HL-60 (cell line): ENCODE measurements at regions not wholly inside any gene's neighbourhood (a gene's known extent, or its start where the extent isn't known, plus 50 kb on each side); places are given as distances from the start of the nearest gene placed in this dataset.

Experiments used
- DNase-seq, 2 experiments: peaks; one replicate each; pipeline ENCODE4 v3.0.0-alpha.2; 2010 to 2020; ENCODE audit warnings: low read depth in 1 of 2, low spot score in 1 of 2
- H3K27ac ChIP-seq: fragments of 250-450 bp; sonication (Bioruptor Pico); replicated peaks from 2 replicates; pipeline ENCODE4 v1.5.1; 2020; ENCODE audit warnings: mild to moderate bottlenecking, moderate library complexity
- H3K27me3 ChIP-seq: fragments of 250-450 bp; sonication (Bioruptor Pico); 2 replicates; pipeline ENCODE4 v1.5.1; 2021; ENCODE audit warnings: mild to moderate bottlenecking, moderate library complexity; ENCODE audit not compliant: insufficient read depth, poor library complexity, severe bottlenecking
- H3K4me3 ChIP-seq: replicated peaks from 2 replicates; pipeline ENCODE4 v1.5.1; 2011; ENCODE audit warnings: mild to moderate bottlenecking, control low read depth, low read length; ENCODE audit not compliant: insufficient read depth
- GABPA ChIP-seq: IDR thresholded peaks from 2 replicates; pipeline ENCODE4 v1.6.1; 2012; ENCODE audit warnings: low read depth
- POLR2AphosphoS5 ChIP-seq: IDR thresholded peaks from 2 replicates; pipeline ENCODE4 v1.6.1; 2012; ENCODE audit warnings: low read depth
- SPI1 ChIP-seq: IDR thresholded peaks from 2 replicates; pipeline ENCODE4 v1.6.1; 2012; ENCODE audit warnings: low read depth, mild to moderate bottlenecking, borderline replicate concordance
- TF ChIP-seq, protein P1 (sequence below): IDR thresholded peaks from 2 replicates; pipeline ENCODE4 v1.6.1; 2012; ENCODE audit warnings: low read depth; ENCODE audit not compliant: insufficient replicate concordance
- TF ChIP-seq, protein P2 (sequence below): IDR thresholded peaks from one replicate; pipeline ENCODE4 v1.5.1; 2011; ENCODE audit warnings: low read length, control low read depth, inconsistent platforms; ENCODE audit not compliant: insufficient read depth

DNA sequence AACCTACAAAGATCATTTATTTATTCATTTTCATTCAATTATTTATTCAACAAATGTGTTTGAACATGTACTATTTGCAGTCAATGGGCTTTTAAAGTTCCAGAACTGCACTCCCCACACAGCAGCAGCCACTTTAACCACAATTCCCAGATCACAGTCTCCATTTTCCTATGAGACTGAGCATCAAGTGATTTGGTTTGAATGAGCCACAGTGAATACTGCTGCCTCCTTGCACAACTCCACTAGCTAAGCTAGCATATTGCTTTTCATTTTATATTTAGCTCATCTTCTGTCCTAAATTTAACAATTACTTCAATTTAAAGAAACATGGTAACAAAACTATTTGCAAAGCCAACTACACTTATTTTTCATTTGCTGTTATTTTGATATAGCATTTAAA lies 353.4 kb upstream of the VRK2 start:
- Histone ChIP-seq H3K4me3 (no peak overlapping the region), H3K27ac (no peak overlapping the region), H3K27me3 (no peaks in the 10 kb centered on the region)
- TF ChIP-seq POLR2AphosphoS5, result no peak
- TF ChIP-seq SPI1, result no peak
- TF ChIP-seq, protein P1, sequence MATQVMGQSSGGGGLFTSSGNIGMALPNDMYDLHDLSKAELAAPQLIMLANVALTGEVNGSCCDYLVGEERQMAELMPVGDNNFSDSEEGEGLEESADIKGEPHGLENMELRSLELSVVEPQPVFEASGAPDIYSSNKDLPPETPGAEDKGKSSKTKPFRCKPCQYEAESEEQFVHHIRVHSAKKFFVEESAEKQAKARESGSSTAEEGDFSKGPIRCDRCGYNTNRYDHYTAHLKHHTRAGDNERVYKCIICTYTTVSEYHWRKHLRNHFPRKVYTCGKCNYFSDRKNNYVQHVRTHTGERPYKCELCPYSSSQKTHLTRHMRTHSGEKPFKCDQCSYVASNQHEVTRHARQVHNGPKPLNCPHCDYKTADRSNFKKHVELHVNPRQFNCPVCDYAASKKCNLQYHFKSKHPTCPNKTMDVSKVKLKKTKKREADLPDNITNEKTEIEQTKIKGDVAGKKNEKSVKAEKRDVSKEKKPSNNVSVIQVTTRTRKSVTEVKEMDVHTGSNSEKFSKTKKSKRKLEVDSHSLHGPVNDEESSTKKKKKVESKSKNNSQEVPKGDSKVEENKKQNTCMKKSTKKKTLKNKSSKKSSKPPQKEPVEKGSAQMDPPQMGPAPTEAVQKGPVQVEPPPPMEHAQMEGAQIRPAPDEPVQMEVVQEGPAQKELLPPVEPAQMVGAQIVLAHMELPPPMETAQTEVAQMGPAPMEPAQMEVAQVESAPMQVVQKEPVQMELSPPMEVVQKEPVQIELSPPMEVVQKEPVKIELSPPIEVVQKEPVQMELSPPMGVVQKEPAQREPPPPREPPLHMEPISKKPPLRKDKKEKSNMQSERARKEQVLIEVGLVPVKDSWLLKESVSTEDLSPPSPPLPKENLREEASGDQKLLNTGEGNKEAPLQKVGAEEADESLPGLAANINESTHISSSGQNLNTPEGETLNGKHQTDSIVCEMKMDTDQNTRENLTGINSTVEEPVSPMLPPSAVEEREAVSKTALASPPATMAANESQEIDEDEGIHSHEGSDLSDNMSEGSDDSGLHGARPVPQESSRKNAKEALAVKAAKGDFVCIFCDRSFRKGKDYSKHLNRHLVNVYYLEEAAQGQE, result no peak
- TF ChIP-seq, protein P2, sequence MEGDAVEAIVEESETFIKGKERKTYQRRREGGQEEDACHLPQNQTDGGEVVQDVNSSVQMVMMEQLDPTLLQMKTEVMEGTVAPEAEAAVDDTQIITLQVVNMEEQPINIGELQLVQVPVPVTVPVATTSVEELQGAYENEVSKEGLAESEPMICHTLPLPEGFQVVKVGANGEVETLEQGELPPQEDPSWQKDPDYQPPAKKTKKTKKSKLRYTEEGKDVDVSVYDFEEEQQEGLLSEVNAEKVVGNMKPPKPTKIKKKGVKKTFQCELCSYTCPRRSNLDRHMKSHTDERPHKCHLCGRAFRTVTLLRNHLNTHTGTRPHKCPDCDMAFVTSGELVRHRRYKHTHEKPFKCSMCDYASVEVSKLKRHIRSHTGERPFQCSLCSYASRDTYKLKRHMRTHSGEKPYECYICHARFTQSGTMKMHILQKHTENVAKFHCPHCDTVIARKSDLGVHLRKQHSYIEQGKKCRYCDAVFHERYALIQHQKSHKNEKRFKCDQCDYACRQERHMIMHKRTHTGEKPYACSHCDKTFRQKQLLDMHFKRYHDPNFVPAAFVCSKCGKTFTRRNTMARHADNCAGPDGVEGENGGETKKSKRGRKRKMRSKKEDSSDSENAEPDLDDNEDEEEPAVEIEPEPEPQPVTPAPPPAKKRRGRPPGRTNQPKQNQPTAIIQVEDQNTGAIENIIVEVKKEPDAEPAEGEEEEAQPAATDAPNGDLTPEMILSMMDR, result no peak
- DNase-seq, result no peak

DNA sequence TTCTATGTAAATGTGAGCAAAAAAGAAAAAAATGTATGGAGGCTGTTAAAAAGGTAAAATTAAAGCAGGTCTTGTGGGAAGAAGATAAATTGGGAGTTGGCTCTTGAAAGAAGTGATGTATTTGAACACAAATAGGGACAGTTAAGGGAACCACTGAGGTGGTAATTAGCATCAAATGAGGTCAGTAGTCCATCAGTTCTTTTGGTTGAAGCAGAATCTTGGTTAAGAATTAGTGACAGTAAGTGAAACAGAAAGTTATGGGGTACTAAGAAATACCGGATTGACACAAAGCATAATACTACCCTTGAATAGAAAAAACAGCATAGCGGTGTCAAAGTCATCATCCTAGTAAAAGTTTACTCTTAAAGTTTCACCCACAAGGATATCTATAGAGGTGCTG lies 352.6 kb upstream of the VRK2 start:
- no peaks in the 10 kb centered on the region for H3K27me3 ChIP-seq
- H3K4me3 ChIP-seq, result no peak overlapping the region
- TF ChIP-seq SPI1, result no peak
- TF ChIP-seq, protein P1, result no peak
- no peak for TF ChIP-seq GABPA
- TF ChIP-seq, protein P2, result no peak
- TF ChIP-seq POLR2AphosphoS5, result no peak

DNA sequence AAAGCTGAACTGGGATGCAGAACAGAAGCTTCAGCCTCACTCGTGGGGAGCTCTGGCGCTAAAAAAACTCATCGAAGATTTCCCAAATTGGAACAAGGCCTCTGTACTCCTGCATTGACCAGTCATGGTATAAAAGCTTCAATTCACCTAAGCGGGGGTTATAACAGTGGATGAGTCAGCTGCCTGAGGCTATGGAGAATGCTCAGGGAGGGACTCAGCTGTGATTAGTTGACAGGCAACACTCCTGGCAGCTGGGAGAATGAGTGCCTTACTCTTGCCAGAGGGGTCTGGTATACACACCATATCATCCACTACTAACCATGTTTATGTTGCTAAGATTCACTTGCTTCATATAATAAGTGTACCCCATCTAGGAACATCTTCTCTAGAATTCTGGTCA lies 350.6 kb upstream of the VRK2 start:
- no peak overlapping the region for H3K4me3 ChIP-seq
- H3K27me3 ChIP-seq, result no peaks in the 10 kb centered on the region
- no peak for DNase-seq
- no peak for TF ChIP-seq POLR2AphosphoS5
- TF ChIP-seq SPI1, result no peak
- no peak for TF ChIP-seq GABPA
- no peak overlapping the region for H3K27ac ChIP-seq

More for the DNA sequence above, 352.6 kb upstream of the VRK2 start:
- no peak for DNase-seq
- H3K27ac ChIP-seq, result no peak overlapping the region

DNA sequence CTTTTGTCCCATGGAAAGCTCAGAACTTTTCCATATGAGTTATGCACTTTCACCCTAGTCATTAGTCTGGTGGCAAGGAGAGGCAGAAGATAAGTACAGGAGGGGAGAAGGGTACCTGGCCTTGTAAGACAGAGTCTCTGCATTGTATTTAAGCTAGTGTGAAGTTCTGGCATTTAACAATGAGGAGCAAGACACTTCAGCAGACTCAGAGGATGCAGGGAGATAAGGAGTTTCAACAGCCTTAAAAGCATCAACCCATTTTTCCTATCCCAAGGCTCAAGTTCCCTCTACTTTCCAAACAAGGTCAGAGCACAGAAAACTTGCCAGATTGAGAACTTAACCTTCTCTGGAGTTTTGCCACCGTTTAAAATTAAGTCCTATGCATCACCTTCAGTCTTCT lies 348.2 kb upstream of the VRK2 start:
- Histone ChIP-seq H3K4me3 (no peak overlapping the region), H3K27me3 (no peaks in the 10 kb centered on the region), H3K27ac (no peak overlapping the region)
- TF ChIP-seq SPI1 (no peak), GABPA (no peak), POLR2AphosphoS5 (no peak)
- TF ChIP-seq, protein P2, result no peak
- TF ChIP-seq, protein P1, result no peak
- no peak for DNase-seq
